GM19372 (cell line): ENCODE measurements at regions not wholly inside any gene's neighbourhood (a gene's known extent, or its start where the extent isn't known, plus 50 kb on each side); places are given as distances from the start of the nearest gene placed in this dataset.
"Not testable (repeated sequence)": the region's sequence is repeated elsewhere in the genome, so short reads cannot be mapped to it uniquely, and the experiment has no call there.

Experiments
- ATAC-seq: cut with Tn5 transposase; IDR thresholded peaks from one replicate; pipeline ENCODE4 v1.9.1; 2021; ENCODE audit warnings: mild to moderate bottlenecking, low read depth, moderate library complexity; ENCODE audit not compliant: unreplicated experiment

- ATAC-seq, result no peak
Observed at GRCh38 chr9:126162611-126163381, 163.8 kb upstream of the MVB12B start.

GRCh38 chr9:126164796-126165525 is 161.7 kb upstream of the MVB12B start:
- ATAC-seq, result no peak

GRCh38 chr9:126165755-126166154 is 160.9 kb upstream of the MVB12B start:
- ATAC-seq, result no peak

- no peak for ATAC-seq
Observed at GRCh38 chr9:126166291-126166690, 160.3 kb upstream of the MVB12B start.

- ATAC-seq, result no peak
Observed at GRCh38 chr9:126166866-126167265, 159.8 kb upstream of the MVB12B start.

GRCh38 chr9:126169736-126170135 is 156.9 kb upstream of the MVB12B start:
- no peak for ATAC-seq

- no peak for ATAC-seq
Observed at GRCh38 chr9:126170286-126170823, 156.3 kb upstream of the MVB12B start.

- no peak for ATAC-seq
Observed at GRCh38 chr9:126171641-126172040, 155.0 kb upstream of the MVB12B start.

- ATAC-seq, result no peak
Observed at GRCh38 chr9:126173401-126173800, 153.2 kb upstream of the MVB12B start.

- no peak for ATAC-seq
Observed at GRCh38 chr9:126173929-126174328, 152.7 kb upstream of the MVB12B start.

- ATAC-seq, result no peak
Observed at GRCh38 chr9:126183266-126183665, 143.4 kb upstream of the MVB12B start.

GRCh38 chr9:126190994-126191393 is 135.6 kb upstream of the MVB12B start:
- not testable (repeated sequence) for ATAC-seq

GRCh38 chr9:126198854-126199253 is 127.8 kb upstream of the MVB12B start:
- ATAC-seq, result no peak

GRCh38 chr9:126203313-126203712 is 123.3 kb upstream of the MVB12B start:
- ATAC-seq, result no peak

- no peak for ATAC-seq
Observed at GRCh38 chr9:126204197-126204596, 122.4 kb upstream of the MVB12B start.

GRCh38 chr9:126204708-126205225 is 121.9 kb upstream of the MVB12B start:
- no peak for ATAC-seq

- ATAC-seq, result no peak
Observed at GRCh38 chr9:126205265-126205664, 121.4 kb upstream of the MVB12B start.

- ATAC-seq, result no peak
Observed at GRCh38 chr9:126205845-126206498, 120.7 kb upstream of the MVB12B start.

GRCh38 chr9:126207256-126207655 is 119.4 kb upstream of the MVB12B start:
- no peak for ATAC-seq

GRCh38 chr9:126208216-126208758 is 118.3 kb upstream of the MVB12B start:
- ATAC-seq, result no peak
